H9 (cell line): ENCODE measurements at regions not wholly inside any gene's neighbourhood (a gene's known extent, or its start where the extent isn't known, plus 50 kb on each side); places are given as distances from the start of the nearest gene placed in this dataset.

ENCODE experiments used
- DNase-seq: peaks from one replicate; pipeline ENCODE4 v3.0.0-alpha.2; 2017
- H2AFZ ChIP-seq: one replicate; pipeline ENCODE4 v1.6.1; 2013; ENCODE audit warnings: mild to moderate bottlenecking, low read length, control low read depth, moderate library complexity
- H2AK5ac ChIP-seq: 2 replicates; pipeline ENCODE4 v1.6.1; 2013; ENCODE audit warnings: low read length, control low read depth, mixed read lengths; ENCODE audit not compliant: insufficient read length
- H2BK120ac ChIP-seq: one replicate; pipeline ENCODE4 v1.6.1; 2013; ENCODE audit warnings: low read depth, mild to moderate bottlenecking, low read length, control low read depth, inconsistent platforms; ENCODE audit not compliant: poor library complexity, severe bottlenecking
- H2BK12ac ChIP-seq: 2 replicates; pipeline ENCODE4 v1.6.1; 2013; ENCODE audit warnings: low read length, control low read depth, mixed read lengths, low read depth; ENCODE audit not compliant: insufficient read length
- H2BK15ac ChIP-seq: 2 replicates; pipeline ENCODE4 v1.6.1; 2013; ENCODE audit warnings: low read depth, low read length, control low read depth
- H2BK20ac ChIP-seq: one replicate; pipeline ENCODE4 v1.6.1; 2013; ENCODE audit warnings: low read depth, mild to moderate bottlenecking, low read length, control low read depth, inconsistent platforms; ENCODE audit not compliant: poor library complexity, severe bottlenecking
- H2BK5ac ChIP-seq: 2 replicates; pipeline ENCODE4 v1.6.1; 2013; ENCODE audit warnings: low read length, control low read depth, mixed read lengths; ENCODE audit not compliant: insufficient read length
- H3K14ac ChIP-seq: 2 replicates; pipeline ENCODE4 v1.6.1; 2013; ENCODE audit warnings: low read length, control low read depth; ENCODE audit not compliant: insufficient read depth
- H3K18ac ChIP-seq: 2 replicates; pipeline ENCODE4 v1.6.1; 2013; ENCODE audit warnings: low read depth, mild to moderate bottlenecking, mixed read lengths, low read length, control low read depth; ENCODE audit not compliant: insufficient read length
- H3K23ac ChIP-seq: 2 replicates; pipeline ENCODE4 v1.6.1; 2013; ENCODE audit warnings: low read length, control low read depth, mixed read lengths, low read depth; ENCODE audit not compliant: insufficient read length
- H3K23me2 ChIP-seq: 2 replicates; pipeline ENCODE4 v1.6.1; 2013; ENCODE audit warnings: low read depth, mild to moderate bottlenecking, mixed read lengths, low read length, control low read depth; ENCODE audit not compliant: insufficient read length, poor library complexity, severe bottlenecking
- H3K27ac ChIP-seq: 2 replicates; pipeline ENCODE4 v1.5.1; 2013; ENCODE audit warnings: low read length, control low read depth, mixed read lengths, low read depth; ENCODE audit not compliant: insufficient read length
- H3K27me3 ChIP-seq: 2 replicates; pipeline ENCODE4 v1.6.1; 2013; ENCODE audit warnings: low read length, control low read depth, inconsistent platforms; ENCODE audit not compliant: insufficient read depth
- H3K4ac ChIP-seq: 2 replicates; pipeline ENCODE4 v1.6.1; 2013; ENCODE audit warnings: low read depth, mild to moderate bottlenecking, control low read depth, inconsistent platforms, low read length, moderate library complexity
- H3K4me1 ChIP-seq: 2 replicates; pipeline ENCODE4 v1.6.1; 2013; ENCODE audit warnings: low read length, control low read depth, inconsistent platforms; ENCODE audit not compliant: insufficient read depth
- H3K4me2 ChIP-seq: 2 replicates; pipeline ENCODE4 v1.6.1; 2013; ENCODE audit warnings: low read length, control low read depth, mixed read lengths; ENCODE audit not compliant: insufficient read length, insufficient read depth
- H3K56ac ChIP-seq: 2 replicates; pipeline ENCODE4 v1.6.1; 2013; ENCODE audit warnings: low read depth, mild to moderate bottlenecking, mixed read lengths, low read length, control low read depth; ENCODE audit not compliant: insufficient read length
- H3K79me1 ChIP-seq: 2 replicates; pipeline ENCODE4 v1.6.1; 2013; ENCODE audit warnings: low read depth, mild to moderate bottlenecking, moderate library complexity, low read length, control low read depth, inconsistent platforms; ENCODE audit not compliant: insufficient read depth, poor library complexity, severe bottlenecking
- H3K79me2 ChIP-seq: 2 replicates; pipeline ENCODE4 v1.6.1; 2013; ENCODE audit warnings: low read length, control low read depth, inconsistent platforms; ENCODE audit not compliant: insufficient read depth
- H3K9ac ChIP-seq: 2 replicates; pipeline ENCODE4 v1.6.1; 2013; ENCODE audit warnings: low read length, control low read depth, mixed read lengths; ENCODE audit not compliant: insufficient read length; ENCODE audit errors: extremely low read depth
- H3K9me3 ChIP-seq: one replicate; pipeline ENCODE4 v1.6.1; 2013; ENCODE audit warnings: low read depth, low read length, inconsistent platforms; ENCODE audit not compliant: control insufficient read depth
- H3T11ph ChIP-seq: one replicate; pipeline ENCODE4 v1.6.1; 2013; ENCODE audit warnings: mild to moderate bottlenecking, low read length, control low read depth, inconsistent platforms
- H4K20me1 ChIP-seq: one replicate; pipeline ENCODE4 v1.6.1; 2013; ENCODE audit not compliant: control insufficient read depth, insufficient read length, insufficient read depth
- H4K5ac ChIP-seq: 2 replicates; pipeline ENCODE4 v1.6.1; 2013; ENCODE audit warnings: low read depth, mild to moderate bottlenecking, mixed read lengths, low read length, control low read depth; ENCODE audit not compliant: insufficient read length
- H4K8ac ChIP-seq: replicated peaks from 2 replicates; pipeline ENCODE4 v1.6.1; 2013; ENCODE audit warnings: low read length, control low read depth, mixed read lengths, low read depth; ENCODE audit not compliant: insufficient read length
- H4K91ac ChIP-seq: 2 replicates; pipeline ENCODE4 v1.6.1; 2013; ENCODE audit warnings: low read depth, mild to moderate bottlenecking, moderate library complexity, mixed read lengths, low read length, control low read depth; ENCODE audit not compliant: insufficient read length
- H3K27ac Mint-ChIP-seq, 3 experiments: 2 replicates in 2 of 3; 3 replicates in 1 of 3; pipeline ENCODE4 v1.8.0; 2020 to 2021; ENCODE audit warnings: mixed read lengths in 3 of 3, mild to moderate bottlenecking in 1 of 3, moderate library complexity in 1 of 3
- H3K27me3 Mint-ChIP-seq: 2 replicates; pipeline ENCODE4 v1.8.0; 2021; ENCODE audit warnings: low read depth, mild to moderate bottlenecking, moderate library complexity, mixed read lengths
- H3K36me3 Mint-ChIP-seq, 3 experiments: 2 replicates in 2 of 3; 3 replicates in 1 of 3; pipeline ENCODE4 v1.8.0; 2020 to 2021; ENCODE audit warnings: low read depth in 3 of 3, mixed read lengths in 3 of 3; ENCODE audit not compliant: insufficient read depth in 1 of 3
- H3K4me1 Mint-ChIP-seq, 2 experiments: 2 replicates each; pipeline ENCODE4 v1.8.0; 2020; ENCODE audit warnings: mixed read lengths in 2 of 2
- H3K4me3 Mint-ChIP-seq, 2 experiments: 2 replicates in 1 of 2; 3 replicates in 1 of 2; pipeline ENCODE4 v1.8.0; 2020 to 2021; ENCODE audit warnings: mild to moderate bottlenecking in 2 of 2, mixed read lengths in 2 of 2, moderate library complexity in 1 of 2
- H3K9me3 Mint-ChIP-seq, 2 experiments: 2 replicates in 1 of 2; 3 replicates in 1 of 2; pipeline ENCODE4 v1.8.0; 2020; ENCODE audit warnings: mild to moderate bottlenecking in 2 of 2, mixed read lengths in 2 of 2, moderate library complexity in 1 of 2
- CTCF ChIP-seq: fragments of 200-600 bp; sonication (generic); conservative IDR thresholded peaks from 3 replicates; pipeline ENCODE4 v1.8.0; 2021; ENCODE audit warnings: antibody characterized with exemption, mild to moderate bottlenecking
- WGBS: extraction: QIAGEN DNeasy Blood & Tissue Kit; methylation state at CpG from one replicate; pipeline ENCODE4 v1.1.7; 2013; ENCODE audit warnings: missing lambda C conversion rate, low lambda C conversion rate, mixed read lengths; ENCODE audit not compliant: insufficient read length; ENCODE audit errors: extremely low coverage; 5-methylcytosine and 5-hydroxymethylcytosine counted together

- H3K4me3 Mint-ChIP-seq: no peak overlapping the region
- Histone ChIP-seq H3K27ac (no peak overlapping the region), H3K79me2 (no peaks in the 10 kb centered on the region), H3K18ac (no peak overlapping the region), H3K56ac (no peak overlapping the region), H2BK5ac (no peak overlapping the region), H3K9ac (no peak overlapping the region), H2BK120ac (no peak overlapping the region), H2BK15ac (no peak overlapping the region), H3T11ph (no peak overlapping the region), H4K91ac (no peak overlapping the region), H3K9me3 (no peaks in the 10 kb centered on the region), H3K14ac (no peak overlapping the region), H3K79me1 (no peaks in the 10 kb centered on the region), H3K23me2 (no peaks in the 10 kb centered on the region), H4K8ac (no peak overlapping the region), H3K4ac (no peak overlapping the region), H2AK5ac (no peak overlapping the region), H2AFZ (no peak overlapping the region), H4K5ac (no peak overlapping the region), H3K23ac (no peak overlapping the region), H3K4me2 (no peak overlapping the region), H3K4me1 (no peaks in the 10 kb centered on the region), H3K27me3 (no peaks in the 10 kb centered on the region), H4K20me1 (no peaks in the 10 kb centered on the region), H2BK20ac (no peak overlapping the region), H2BK12ac (no peak overlapping the region)
- no peaks in the 10 kb centered on the region for H3K4me1 Mint-ChIP-seq
- no CpG with 5 or more reads among the region's 2 CpGs for WGBS
- H3K27me3 Mint-ChIP-seq: no peaks in the 10 kb centered on the region; the same call in 1 of the 2 replicates
- TF ChIP-seq CTCF: no peak
- H3K27ac Mint-ChIP-seq: no peak overlapping the region
- H3K36me3 Mint-ChIP-seq: no peaks in the 10 kb centered on the region
- peaks cover 2 to 8% of the 10 kb centered on the region in 2 experiments; a peak in 1 of 5 replicates for H3K9me3 Mint-ChIP-seq
- DNase-seq: peak; percentile 37
Measured at GRCh38 chr20:39468703-39469102, 506.6 kb downstream of the DHX35 start.
